NCI-H2196 (cell line): ENCODE measurements at regions not wholly inside any gene's neighbourhood (a gene's known extent, or its start where the extent isn't known, plus 50 kb on each side); places are given as distances from the start of the nearest gene placed in this dataset.
"Not testable (repeated sequence)": the region's sequence is repeated elsewhere in the genome, so short reads cannot be mapped to it uniquely, and the experiment has no call there.

Experiments used
- DNase-seq: peaks from one replicate; lab custom pipeline; 2025; ENCODE audit not compliant: unreplicated experiment; lab: John Stamatoyannopoulos, UW

- not testable (repeated sequence) for DNase-seq
Measured at GRCh38 chr15:84536181-84536580, 64.6 kb upstream of the ZSCAN2 start.

DNA sequence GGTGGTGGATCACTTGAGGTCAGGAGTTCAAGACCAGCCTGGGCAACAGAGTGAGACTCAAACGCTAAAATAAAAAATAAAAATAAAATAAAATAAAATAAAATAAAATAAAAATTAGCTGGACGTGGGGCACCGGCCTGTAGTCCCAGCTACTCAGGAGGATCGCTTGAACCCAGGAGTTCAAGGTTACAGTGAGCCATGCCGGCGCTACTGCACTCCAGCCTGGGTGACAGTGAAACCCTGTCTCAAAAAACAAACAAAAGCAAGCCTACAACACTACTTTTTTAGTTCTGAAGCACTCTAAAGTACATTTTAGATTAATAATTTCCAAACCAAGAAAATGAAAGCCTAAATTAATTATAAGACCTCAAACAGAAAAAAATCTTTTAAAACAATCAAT is 56.2 kb upstream of the ZSCAN2 start:
- not testable (repeated sequence) for DNase-seq

- not testable (repeated sequence) for DNase-seq
Measured at GRCh38 chr15:84547150-84547549, 53.7 kb upstream of the ZSCAN2 start.

- not testable (repeated sequence) for DNase-seq
Measured at GRCh38 chr15:84550503-84550902, 50.3 kb upstream of the ZSCAN2 start.
